ENCODE measurements at regions not wholly inside any gene's neighbourhood (a gene's known extent, or its start where the extent isn't known, plus 50 kb on each side); places are given as distances from the start of the nearest gene placed in this dataset.
"Not testable (repeated sequence)": the region's sequence is repeated elsewhere in the genome, so short reads cannot be mapped to it uniquely, and the experiment has no call there.

GRCh38 chr7:136389933-136390332 lies 412.8 kb upstream of the MTPN start:
- Histone ChIP-seq H3K27me3 (replicated peaks; ENCODE audit: insufficient read depth, low read depth, low read length, poor library complexity) (no peaks in the 10 kb centered on the region), H3K36me3 (ENCODE audit: insufficient read depth, low read length, poor library complexity, severe bottlenecking) (no peaks in the 10 kb centered on the region), H3K4me1 (ENCODE audit: insufficient read depth, low read length, poor library complexity, severe bottlenecking) (peaks cover 52% of the 10 kb centered on the region), H3K4me3 (ENCODE audit: low read depth, low read length, poor library complexity, severe bottlenecking) (no peak overlapping the region), H3K27ac (ENCODE audit: low read depth, low read length, poor library complexity, severe bottlenecking) (peak overlapping the region; percentile 92), H3K9me3 (ENCODE audit: low read depth, low read length, poor library complexity, severe bottlenecking) (no peaks in the 10 kb centered on the region)
- no TSS peak for BruUV-seq (replicated peaks)
- POLR2A ChIA-PET (ENCODE audit: low non-redundant PET) = no interaction called here
- DNase-seq (ENCODE audit: low spot score) = peak; percentile 58
- TF ChIP-seq EZH2 (IDR thresholded peaks at IDR 0.05; ENCODE audit: borderline replicate concordance, low read depth, low read length, poor library complexity, severe bottlenecking) (no peak), CTCF (conservative IDR thresholded peaks at IDR 0.05; ENCODE audit: low read depth, low read length) (no peak)
- CTCF ChIA-PET = no interaction called here
- intact Hi-C loops (cut with micrococcal nuclease; ENCODE audit: unreplicated experiment) = loop anchor here (5.0 kb wide), 1 partner anchor 258 kb away; no protein-coding TSS in a partner anchor

GRCh38 chr7:136386876-136387275 lies 409.7 kb upstream of the MTPN start:
- no peaks in the 10 kb centered on the region for H3K36me3 ChIP-seq (ENCODE audit: insufficient read depth, low read length, poor library complexity, severe bottlenecking)
- CTCF ChIA-PET = no interaction called here
- intact Hi-C loops (cut with micrococcal nuclease; ENCODE audit: unreplicated experiment) = no loop called here
- H3K4me3 ChIP-seq (ENCODE audit: low read depth, low read length, poor library complexity, severe bottlenecking) = no peak overlapping the region
- BruUV-seq (replicated peaks) = no TSS peak
- no peak for TF ChIP-seq EZH2 (IDR thresholded peaks at IDR 0.05; ENCODE audit: borderline replicate concordance, low read depth, low read length, poor library complexity, severe bottlenecking)
- TF ChIP-seq CTCF (conservative IDR thresholded peaks at IDR 0.05; ENCODE audit: low read depth, low read length) = no peak
- H3K4me1 ChIP-seq (ENCODE audit: insufficient read depth, low read length, poor library complexity, severe bottlenecking) = peaks cover 30% of the 10 kb centered on the region
- H3K27ac ChIP-seq (ENCODE audit: low read depth, low read length, poor library complexity, severe bottlenecking) = no peak overlapping the region
- DNase-seq (ENCODE audit: low spot score) = peak; percentile 30
- H3K9me3 ChIP-seq (ENCODE audit: low read depth, low read length, poor library complexity, severe bottlenecking) = no peaks in the 10 kb centered on the region
- POLR2A ChIA-PET (ENCODE audit: low non-redundant PET) = no interaction called here
- no peaks in the 10 kb centered on the region for H3K27me3 ChIP-seq (replicated peaks; ENCODE audit: insufficient read depth, low read depth, low read length, poor library complexity)

GRCh38 chr7:136371409-136371808 lies 394.2 kb upstream of the MTPN start:
- intact Hi-C loops (cut with micrococcal nuclease; ENCODE audit: unreplicated experiment) = not testable (repeated sequence)

GRCh38 chr7:136370137-136370536 lies 393.0 kb upstream of the MTPN start:
- H3K4me3 ChIP-seq (ENCODE audit: low read depth, low read length, poor library complexity, severe bottlenecking) = no peak overlapping the region
- CTCF ChIA-PET = no interaction called here
- TF ChIP-seq EZH2 (IDR thresholded peaks at IDR 0.05; ENCODE audit: borderline replicate concordance, low read depth, low read length, poor library complexity, severe bottlenecking) (no peak), CTCF (conservative IDR thresholded peaks at IDR 0.05; ENCODE audit: low read depth, low read length) (no peak)
- intact Hi-C loops (cut with micrococcal nuclease; ENCODE audit: unreplicated experiment) = no loop called here
- no peaks in the 10 kb centered on the region for H3K36me3 ChIP-seq (ENCODE audit: insufficient read depth, low read length, poor library complexity, severe bottlenecking)
- H3K4me1 ChIP-seq (ENCODE audit: insufficient read depth, low read length, poor library complexity, severe bottlenecking) = peaks cover 8% of the 10 kb centered on the region
- BruUV-seq (replicated peaks) = no TSS peak
- no peak for DNase-seq (ENCODE audit: low spot score)
- no peaks in the 10 kb centered on the region for H3K9me3 ChIP-seq (ENCODE audit: low read depth, low read length, poor library complexity, severe bottlenecking)
- no peak overlapping the region for H3K27ac ChIP-seq (ENCODE audit: low read depth, low read length, poor library complexity, severe bottlenecking)
- no peaks in the 10 kb centered on the region for H3K27me3 ChIP-seq (replicated peaks; ENCODE audit: insufficient read depth, low read depth, low read length, poor library complexity)
- POLR2A ChIA-PET (ENCODE audit: low non-redundant PET) = interaction anchor here (0.6 kb wide), 1 partner anchor 21 kb away, joined by 4 read pairs; no protein-coding TSS in a partner anchor

More at GRCh38 chr7:136371409-136371808, 394.2 kb upstream of the MTPN start:
- H3K4me3 ChIP-seq (ENCODE audit: low read depth, low read length, poor library complexity, severe bottlenecking); H3K4me1 ChIP-seq (ENCODE audit: insufficient read depth, low read length, poor library complexity, severe bottlenecking); H3K27me3 ChIP-seq (replicated peaks; ENCODE audit: insufficient read depth, low read depth, low read length, poor library complexity); BruUV-seq (replicated peaks); POLR2A ChIA-PET (ENCODE audit: low non-redundant PET); H3K9me3 ChIP-seq (ENCODE audit: low read depth, low read length, poor library complexity, severe bottlenecking); H3K27ac ChIP-seq (ENCODE audit: low read depth, low read length, poor library complexity, severe bottlenecking); H3K36me3 ChIP-seq (ENCODE audit: insufficient read depth, low read length, poor library complexity, severe bottlenecking); DNase-seq (ENCODE audit: low spot score); CTCF ChIA-PET: not testable (repeated sequence)

All from A673 (cell line).